ENCODE measurements at regions not wholly inside any gene's neighbourhood (a gene's known extent, or its start where the extent isn't known, plus 50 kb on each side); places are given as distances from the start of the nearest gene placed in this dataset.

GRCh38 chr4:124295413-124295812, 417.1 kb downstream of the ANKRD50 start:
- Histone ChIP-seq H2AFZ (ENCODE audit: low read depth, low read length) (no peak overlapping the region), H3K4me3 (ENCODE audit: low read length) (no peak overlapping the region), H3K27me3 (ENCODE audit: insufficient read depth, low read length) (no peaks in the 10 kb centered on the region), H3K4me1 (ENCODE audit: insufficient read depth, low read length) (no peaks in the 10 kb centered on the region), H3K9me3 (ENCODE audit: low read length) (no peaks in the 10 kb centered on the region), H3K36me3 (ENCODE audit: insufficient read depth, low read length) (no peaks in the 10 kb centered on the region)

- H3K9me3 ChIP-seq (ENCODE audit: low read length): no peaks in the 10 kb centered on the region
- no peak overlapping the region for H2AFZ ChIP-seq (ENCODE audit: low read depth, low read length)
These were observed 407.6 kb downstream of the ANKRD50 start for GRCh38 chr4:124304941-124305340.

GRCh38 chr4:124306352-124306751, 406.2 kb downstream of the ANKRD50 start:
- Histone ChIP-seq H3K4me1 (ENCODE audit: insufficient read depth, low read length) (peaks cover 5% of the 10 kb centered on the region), H3K36me3 (ENCODE audit: insufficient read depth, low read length) (no peaks in the 10 kb centered on the region), H2AFZ (ENCODE audit: low read depth, low read length) (peak overlapping the region; percentile 13), H3K9me3 (ENCODE audit: low read length) (no peaks in the 10 kb centered on the region), H3K4me3 (ENCODE audit: low read length) (no peak overlapping the region), H3K27me3 (ENCODE audit: insufficient read depth, low read length) (no peaks in the 10 kb centered on the region)

More at GRCh38 chr4:124304941-124305340, 407.6 kb downstream of the ANKRD50 start:
- H3K27me3 ChIP-seq (ENCODE audit: insufficient read depth, low read length): no peaks in the 10 kb centered on the region
- no peak overlapping the region for H3K4me3 ChIP-seq (ENCODE audit: low read length)
- peaks cover 5% of the 10 kb centered on the region for H3K4me1 ChIP-seq (ENCODE audit: insufficient read depth, low read length)
- no peaks in the 10 kb centered on the region for H3K36me3 ChIP-seq (ENCODE audit: insufficient read depth, low read length)

GRCh38 chr4:124307143-124307542, 405.4 kb downstream of the ANKRD50 start:
- Histone ChIP-seq H3K27me3 (ENCODE audit: insufficient read depth, low read length) (no peaks in the 10 kb centered on the region), H2AFZ (ENCODE audit: low read depth, low read length) (no peak overlapping the region), H3K4me1 (ENCODE audit: insufficient read depth, low read length) (peaks cover 5% of the 10 kb centered on the region), H3K9me3 (ENCODE audit: low read length) (no peaks in the 10 kb centered on the region), H3K4me3 (ENCODE audit: low read length) (no peak overlapping the region), H3K36me3 (ENCODE audit: insufficient read depth, low read length) (no peaks in the 10 kb centered on the region)

- Histone ChIP-seq H2AFZ (ENCODE audit: low read depth, low read length) (no peak overlapping the region), H3K36me3 (ENCODE audit: insufficient read depth, low read length) (no peaks in the 10 kb centered on the region), H3K27me3 (ENCODE audit: insufficient read depth, low read length) (no peaks in the 10 kb centered on the region), H3K9me3 (ENCODE audit: low read length) (no peaks in the 10 kb centered on the region), H3K4me1 (ENCODE audit: insufficient read depth, low read length) (no peaks in the 10 kb centered on the region), H3K4me3 (ENCODE audit: low read length) (no peak overlapping the region)
These were observed 394.2 kb downstream of the ANKRD50 start for GRCh38 chr4:124318292-124318691.

- no peaks in the 10 kb centered on the region for H3K4me1 ChIP-seq (ENCODE audit: insufficient read depth, low read length)
- H3K9me3 ChIP-seq (ENCODE audit: low read length): no peaks in the 10 kb centered on the region
- no peaks in the 10 kb centered on the region for H3K27me3 ChIP-seq (ENCODE audit: insufficient read depth, low read length)
- H2AFZ ChIP-seq (ENCODE audit: low read depth, low read length): no peak overlapping the region
- no peaks in the 10 kb centered on the region for H3K36me3 ChIP-seq (ENCODE audit: insufficient read depth, low read length)
- H3K4me3 ChIP-seq (ENCODE audit: low read length): no peak overlapping the region
These were observed 391.2 kb downstream of the ANKRD50 start for GRCh38 chr4:124321364-124321763.

GRCh38 chr4:124322234-124323065, 390.1 kb downstream of the ANKRD50 start:
- Histone ChIP-seq H3K4me3 (ENCODE audit: low read length) (no peak overlapping the region), H3K36me3 (ENCODE audit: insufficient read depth, low read length) (no peaks in the 10 kb centered on the region), H3K9me3 (ENCODE audit: low read length) (no peaks in the 10 kb centered on the region), H3K27me3 (ENCODE audit: insufficient read depth, low read length) (no peaks in the 10 kb centered on the region), H3K4me1 (ENCODE audit: insufficient read depth, low read length) (no peaks in the 10 kb centered on the region), H2AFZ (ENCODE audit: low read depth, low read length) (no peak overlapping the region)

GRCh38 chr4:124325690-124326089, 386.8 kb downstream of the ANKRD50 start:
- Histone ChIP-seq H3K36me3 (ENCODE audit: insufficient read depth, low read length) (no peaks in the 10 kb centered on the region), H3K27me3 (ENCODE audit: insufficient read depth, low read length) (no peaks in the 10 kb centered on the region), H3K4me1 (ENCODE audit: insufficient read depth, low read length) (no peaks in the 10 kb centered on the region), H3K4me3 (ENCODE audit: low read length) (no peak overlapping the region), H3K9me3 (ENCODE audit: low read length) (no peaks in the 10 kb centered on the region), H2AFZ (ENCODE audit: low read depth, low read length) (no peak overlapping the region)

- no peak overlapping the region for H3K4me3 ChIP-seq (ENCODE audit: low read length)
- H3K4me1 ChIP-seq (ENCODE audit: insufficient read depth, low read length): no peaks in the 10 kb centered on the region
- H3K36me3 ChIP-seq (ENCODE audit: insufficient read depth, low read length): no peaks in the 10 kb centered on the region
- H3K27me3 ChIP-seq (ENCODE audit: insufficient read depth, low read length): no peaks in the 10 kb centered on the region
- no peaks in the 10 kb centered on the region for H3K9me3 ChIP-seq (ENCODE audit: low read length)
- H2AFZ ChIP-seq (ENCODE audit: low read depth, low read length): no peak overlapping the region
These were observed 383.4 kb downstream of the ANKRD50 start for GRCh38 chr4:124329134-124329533.

- Histone ChIP-seq H3K36me3 (ENCODE audit: insufficient read depth, low read length) (no peaks in the 10 kb centered on the region), H2AFZ (ENCODE audit: low read depth, low read length) (no peak overlapping the region), H3K9me3 (ENCODE audit: low read length) (no peaks in the 10 kb centered on the region), H3K27me3 (ENCODE audit: insufficient read depth, low read length) (no peaks in the 10 kb centered on the region), H3K4me3 (ENCODE audit: low read length) (no peak overlapping the region), H3K4me1 (ENCODE audit: insufficient read depth, low read length) (no peaks in the 10 kb centered on the region)
These were observed 382.5 kb downstream of the ANKRD50 start for GRCh38 chr4:124330045-124330444.

- no peak overlapping the region for H2AFZ ChIP-seq (ENCODE audit: low read depth, low read length)
- H3K27me3 ChIP-seq (ENCODE audit: insufficient read depth, low read length): no peaks in the 10 kb centered on the region
- no peak overlapping the region for H3K4me3 ChIP-seq (ENCODE audit: low read length)
These were observed 380.8 kb downstream of the ANKRD50 start for GRCh38 chr4:124331781-124332180.

GRCh38 chr4:124333466-124333865, 379.1 kb downstream of the ANKRD50 start:
- no peaks in the 10 kb centered on the region for H3K27me3 ChIP-seq (ENCODE audit: insufficient read depth, low read length)
- H3K36me3 ChIP-seq (ENCODE audit: insufficient read depth, low read length): no peaks in the 10 kb centered on the region
- H3K9me3 ChIP-seq (ENCODE audit: low read length): no peaks in the 10 kb centered on the region
- no peak overlapping the region for H3K4me3 ChIP-seq (ENCODE audit: low read length)
- no peaks in the 10 kb centered on the region for H3K4me1 ChIP-seq (ENCODE audit: insufficient read depth, low read length)
- H2AFZ ChIP-seq (ENCODE audit: low read depth, low read length): no peak overlapping the region

More at GRCh38 chr4:124331781-124332180, 380.8 kb downstream of the ANKRD50 start:
- Histone ChIP-seq H3K36me3 (ENCODE audit: insufficient read depth, low read length) (no peaks in the 10 kb centered on the region), H3K9me3 (ENCODE audit: low read length) (no peaks in the 10 kb centered on the region), H3K4me1 (ENCODE audit: insufficient read depth, low read length) (no peaks in the 10 kb centered on the region)

- Histone ChIP-seq H3K27me3 (ENCODE audit: insufficient read depth, low read length) (no peaks in the 10 kb centered on the region), H3K4me3 (ENCODE audit: low read length) (no peak overlapping the region), H3K4me1 (ENCODE audit: insufficient read depth, low read length) (no peaks in the 10 kb centered on the region), H3K36me3 (ENCODE audit: insufficient read depth, low read length) (no peaks in the 10 kb centered on the region), H3K9me3 (ENCODE audit: low read length) (no peaks in the 10 kb centered on the region), H2AFZ (ENCODE audit: low read depth, low read length) (no peak overlapping the region)
These were observed 378.4 kb downstream of the ANKRD50 start for GRCh38 chr4:124334119-124334518.

- Histone ChIP-seq H3K4me3 (ENCODE audit: low read length) (no peak overlapping the region), H3K9me3 (ENCODE audit: low read length) (no peaks in the 10 kb centered on the region), H3K27me3 (ENCODE audit: insufficient read depth, low read length) (no peaks in the 10 kb centered on the region), H3K36me3 (ENCODE audit: insufficient read depth, low read length) (no peaks in the 10 kb centered on the region), H3K4me1 (ENCODE audit: insufficient read depth, low read length) (no peaks in the 10 kb centered on the region), H2AFZ (ENCODE audit: low read depth, low read length) (no peak overlapping the region)
These were observed 374.7 kb downstream of the ANKRD50 start for GRCh38 chr4:124337874-124338273.

Measured in neuron (in vitro differentiated cells).